GM19395 (cell line): ENCODE measurements at regions not wholly inside any gene's neighbourhood (a gene's known extent, or its start where the extent isn't known, plus 50 kb on each side); places are given as distances from the start of the nearest gene placed in this dataset.
"Not testable (repeated sequence)": the region's sequence is repeated elsewhere in the genome, so short reads cannot be mapped to it uniquely, and the experiment has no call there.

Source experiments
- ATAC-seq: cut with Tn5 transposase; IDR thresholded peaks from one replicate; pipeline ENCODE4 v1.9.1; 2021; ENCODE audit warnings: mild to moderate bottlenecking, moderate library complexity; ENCODE audit not compliant: unreplicated experiment

DNA sequence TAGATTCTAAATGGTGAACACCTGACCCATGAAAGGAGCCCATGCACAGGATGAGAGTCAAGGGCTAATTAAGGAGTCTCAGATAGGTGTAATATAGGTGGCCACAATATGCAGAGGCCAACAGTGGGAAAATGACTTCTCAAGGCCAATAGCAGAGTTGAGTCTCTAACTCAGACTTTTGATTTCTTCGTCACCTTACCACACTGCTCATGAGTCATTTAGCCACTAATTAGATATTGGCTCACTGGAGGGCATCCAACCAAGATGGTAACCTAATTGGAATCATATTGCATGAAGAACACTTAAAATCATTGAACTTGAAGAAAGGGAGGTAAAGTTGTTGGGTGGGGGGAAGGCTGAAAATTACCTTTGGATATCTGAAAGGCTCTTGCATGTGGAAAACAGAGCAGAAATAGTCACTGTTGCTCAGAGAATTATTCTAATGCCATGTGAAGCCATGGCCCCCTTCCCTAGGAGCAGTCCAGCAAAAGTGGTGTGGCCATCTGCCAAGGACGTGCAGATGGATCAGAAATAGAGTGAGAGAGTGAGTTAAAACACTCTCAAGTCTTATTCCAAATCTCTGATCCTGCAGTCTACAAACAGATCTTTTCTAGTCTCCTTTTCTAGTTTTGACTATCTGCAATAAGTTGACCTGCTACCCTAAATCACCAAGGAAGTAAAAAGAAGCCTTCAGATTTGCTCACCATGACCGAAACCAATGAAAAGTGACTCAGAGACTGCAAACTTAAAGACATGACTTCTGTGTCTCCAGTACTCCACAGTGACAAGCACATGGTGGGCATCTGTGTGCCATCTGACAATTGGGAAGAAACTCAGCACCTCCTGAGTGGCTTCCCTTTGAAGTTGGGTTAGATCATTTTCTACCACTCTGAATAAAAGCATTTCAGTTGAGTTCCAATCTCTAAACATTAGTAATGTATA, 93.9 kb upstream of the C1QTNF7 start:
- no peak for ATAC-seq

DNA sequence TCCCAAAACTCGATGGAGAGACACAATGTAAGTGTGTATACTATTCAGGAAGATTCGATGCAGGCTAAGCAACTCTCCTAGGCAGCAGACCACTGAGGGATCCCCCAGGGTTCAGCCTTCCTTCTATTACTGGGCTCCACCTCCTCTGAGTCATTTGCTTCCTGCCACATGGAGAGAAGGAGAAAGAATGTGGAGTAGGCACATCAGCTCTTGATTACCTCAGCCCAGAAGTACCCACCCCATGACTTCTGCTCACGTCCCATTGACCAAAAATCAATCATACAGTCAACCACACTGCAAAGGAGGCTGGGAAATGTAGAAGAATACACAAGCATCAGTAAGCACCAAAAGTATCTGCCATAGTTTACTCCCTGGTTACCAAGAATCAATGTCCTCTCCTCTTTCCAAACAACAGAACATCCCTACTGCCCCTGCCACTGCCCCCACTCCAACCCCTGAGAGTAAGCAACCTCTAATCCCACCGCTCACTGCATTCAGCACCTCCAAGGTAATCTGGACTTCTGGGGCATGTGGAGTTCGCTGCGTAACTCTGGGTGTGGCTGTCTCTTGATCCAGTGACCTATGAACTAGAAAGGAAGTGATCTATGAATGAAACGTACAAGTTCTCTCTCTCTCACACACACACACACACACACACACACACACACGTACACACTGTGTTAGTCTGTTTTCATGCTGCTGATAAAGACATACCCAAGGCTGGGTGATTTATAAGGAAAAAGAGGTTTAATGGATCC, 91.2 kb upstream of the C1QTNF7 start:
- no peak for ATAC-seq

DNA sequence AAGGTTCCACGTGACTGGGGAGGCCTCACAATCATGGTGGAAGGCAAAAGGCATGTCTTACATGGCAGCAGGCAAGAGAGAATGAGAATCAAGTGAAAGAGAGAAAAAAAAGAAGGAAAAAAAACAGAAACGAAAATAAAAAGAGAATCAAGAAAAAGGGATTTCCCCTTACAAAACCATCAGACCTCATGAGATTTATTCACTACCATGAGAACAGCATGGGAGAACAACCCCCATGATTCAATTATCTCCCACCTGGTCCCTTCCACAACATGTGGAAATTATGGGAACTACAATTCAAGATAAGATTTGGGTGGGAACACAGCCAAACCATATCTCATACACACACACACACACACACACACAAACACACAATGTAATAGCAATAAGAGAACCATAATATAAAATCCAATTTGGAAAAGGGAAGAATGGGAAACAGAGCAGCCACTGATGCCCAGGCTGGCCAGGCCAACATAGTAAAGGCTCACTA, 90.6 kb upstream of the C1QTNF7 start:
- ATAC-seq, result not testable (repeated sequence)

DNA sequence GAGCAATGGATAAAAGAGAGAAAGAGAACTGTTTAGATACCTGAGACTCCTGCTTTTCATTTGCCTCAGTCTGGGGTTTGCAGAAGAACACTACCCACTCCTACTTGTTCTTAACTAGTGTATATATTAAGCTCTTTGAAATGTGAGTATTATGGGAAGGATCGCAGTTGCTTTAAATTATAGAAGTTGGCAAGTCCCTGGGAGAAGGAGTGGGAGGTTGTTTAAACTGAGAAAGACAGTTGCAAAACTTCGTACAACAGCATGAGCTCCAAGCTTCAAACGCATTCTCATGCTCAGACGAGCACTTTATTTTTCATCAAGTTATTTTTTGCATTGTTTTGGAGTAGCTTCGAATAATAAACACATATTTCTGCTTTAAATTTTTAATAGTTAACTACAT, 88.1 kb upstream of the C1QTNF7 start:
- no peak for ATAC-seq

DNA sequence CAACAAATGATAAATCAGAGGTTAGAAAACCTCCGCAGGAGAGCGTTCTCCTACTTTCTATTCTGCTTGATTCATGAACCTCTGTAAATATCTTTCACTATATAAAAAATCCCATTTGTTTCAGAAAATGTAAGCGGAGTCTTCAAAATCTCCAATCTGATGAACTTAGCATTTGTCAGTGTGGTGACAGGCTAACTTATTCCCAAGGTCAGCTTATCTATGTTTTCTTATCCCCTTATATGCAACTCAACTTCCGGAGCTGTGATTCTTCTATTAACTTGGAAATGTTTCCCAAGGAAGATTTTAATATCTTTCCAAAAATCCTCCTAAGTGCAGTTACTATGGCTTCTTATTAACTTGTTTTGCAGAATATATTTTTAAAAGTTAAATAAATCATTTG, 87.5 kb upstream of the C1QTNF7 start:
- ATAC-seq, result no peak

DNA sequence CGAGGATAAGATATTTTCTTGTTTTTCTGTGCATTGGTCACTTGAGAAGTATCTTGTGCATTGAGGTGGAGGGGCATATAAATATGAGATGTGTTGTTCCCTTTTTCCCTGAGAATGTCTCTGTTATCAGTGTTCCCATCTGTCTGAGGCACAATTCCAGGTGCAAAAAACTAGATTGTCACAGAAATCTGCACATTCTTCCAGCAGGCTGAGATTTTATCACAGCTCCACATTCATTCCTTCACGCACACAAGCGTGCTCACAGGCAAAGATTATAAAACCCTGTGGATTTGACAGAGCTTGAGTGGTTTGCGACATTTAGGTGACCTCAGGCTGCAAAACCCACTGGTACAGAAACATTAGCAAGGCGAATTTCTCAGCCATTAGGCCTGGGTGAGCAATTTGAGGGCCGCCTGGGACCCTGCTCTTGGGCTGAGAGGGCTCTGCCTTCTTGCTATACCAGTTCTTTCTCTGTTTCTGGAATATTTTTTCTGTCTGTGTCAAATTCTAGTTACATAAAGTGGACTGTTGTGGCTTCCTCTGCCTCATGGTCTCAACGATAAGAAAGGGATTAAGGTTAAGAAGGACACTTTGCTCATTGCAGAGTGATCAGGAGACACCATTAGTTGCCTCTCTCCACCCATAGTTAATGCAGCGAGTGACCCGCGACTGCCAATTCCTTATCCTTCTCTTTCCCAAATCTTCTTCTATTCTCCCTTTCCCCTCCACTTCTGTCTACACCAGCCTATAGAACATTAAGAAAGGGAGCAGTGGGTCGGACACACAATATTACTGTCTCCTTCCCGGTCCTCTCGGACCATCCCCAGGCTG, 86.7 kb upstream of the C1QTNF7 start:
- no peak for ATAC-seq

DNA sequence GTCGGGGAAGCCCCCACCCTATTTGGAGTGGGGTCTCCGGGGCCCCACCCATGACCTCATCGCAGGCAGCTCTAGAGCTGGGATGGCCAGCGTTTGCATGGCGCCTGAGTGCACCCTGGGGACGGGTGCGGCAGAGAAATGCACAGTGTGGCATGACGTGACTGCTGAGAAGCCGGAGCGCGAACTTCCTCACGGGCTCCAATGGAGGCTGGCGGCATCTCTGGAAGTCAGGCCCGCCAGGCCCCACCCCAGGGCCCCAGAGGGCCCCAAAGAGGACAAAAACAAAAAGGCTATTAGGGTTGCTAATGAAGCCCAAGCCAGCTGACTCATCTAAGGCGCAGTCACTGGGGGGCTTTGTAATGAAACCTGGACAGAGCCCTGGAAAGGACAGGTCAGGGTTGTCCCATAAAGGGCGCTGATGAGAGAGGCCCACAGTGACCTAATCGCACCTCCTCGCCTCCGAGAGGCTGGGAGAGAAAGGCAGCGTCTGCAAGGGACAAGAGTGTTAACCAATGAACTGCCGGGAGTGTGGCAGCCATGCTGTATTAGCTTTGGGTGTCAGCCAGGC, 86.0 kb upstream of the C1QTNF7 start:
- ATAC-seq, result no peak

DNA sequence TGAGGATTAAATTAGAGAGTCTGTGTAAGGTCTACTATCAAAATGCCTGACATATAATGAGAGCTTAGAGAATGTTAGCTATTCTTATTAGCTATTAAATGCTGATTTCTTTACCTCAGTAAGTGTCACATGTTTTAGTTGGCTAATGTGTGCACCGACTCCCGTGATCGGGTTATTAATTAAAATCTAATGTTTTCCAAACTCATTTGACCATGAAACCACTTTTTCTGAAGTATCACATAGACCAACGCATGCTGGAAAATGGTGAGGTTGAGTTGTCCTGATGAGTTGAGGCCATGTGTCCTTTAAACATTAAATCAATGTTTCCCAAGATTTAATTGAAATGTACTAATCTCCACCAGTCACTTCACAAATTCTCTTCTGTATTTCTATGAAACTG, 84.8 kb upstream of the C1QTNF7 start:
- no peak for ATAC-seq

DNA sequence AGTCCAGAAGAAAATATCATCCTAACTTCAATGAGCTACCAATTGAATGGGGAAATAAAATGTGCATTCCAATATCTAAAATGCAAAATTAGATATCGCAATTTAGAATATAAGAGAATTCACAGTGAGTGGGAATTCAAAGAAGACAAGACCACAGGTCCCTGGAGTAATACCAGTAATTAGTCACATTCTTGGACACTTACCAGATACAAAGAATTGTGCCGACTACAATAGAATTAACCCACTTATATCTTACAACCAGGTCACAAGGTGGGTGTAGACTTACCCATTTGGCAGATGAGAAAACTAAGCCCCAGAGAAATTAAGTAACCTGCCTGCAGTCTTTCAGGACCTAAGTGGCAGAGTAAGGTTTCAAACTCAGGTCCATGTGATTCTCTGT, 84.3 kb upstream of the C1QTNF7 start:
- no peak for ATAC-seq

DNA sequence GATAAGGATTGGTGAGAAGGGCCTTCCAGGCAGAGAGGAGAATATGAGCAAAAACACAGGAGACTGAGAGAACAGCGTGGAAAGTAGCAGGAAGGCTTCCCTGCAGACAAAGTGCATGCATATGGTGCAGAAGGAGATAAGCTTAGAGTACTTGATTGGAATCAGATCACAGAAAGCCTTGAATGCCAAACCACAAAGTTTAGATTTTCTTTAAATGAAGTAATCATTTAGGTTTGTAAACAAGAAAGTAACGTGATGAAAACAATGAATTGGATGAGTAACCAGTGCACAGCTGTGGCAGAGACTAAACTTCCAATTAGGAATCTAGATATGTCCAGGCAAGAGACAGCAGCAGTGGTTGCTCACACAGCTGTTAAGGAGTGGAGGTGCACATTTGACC, 83.8 kb upstream of the C1QTNF7 start:
- no peak for ATAC-seq

DNA sequence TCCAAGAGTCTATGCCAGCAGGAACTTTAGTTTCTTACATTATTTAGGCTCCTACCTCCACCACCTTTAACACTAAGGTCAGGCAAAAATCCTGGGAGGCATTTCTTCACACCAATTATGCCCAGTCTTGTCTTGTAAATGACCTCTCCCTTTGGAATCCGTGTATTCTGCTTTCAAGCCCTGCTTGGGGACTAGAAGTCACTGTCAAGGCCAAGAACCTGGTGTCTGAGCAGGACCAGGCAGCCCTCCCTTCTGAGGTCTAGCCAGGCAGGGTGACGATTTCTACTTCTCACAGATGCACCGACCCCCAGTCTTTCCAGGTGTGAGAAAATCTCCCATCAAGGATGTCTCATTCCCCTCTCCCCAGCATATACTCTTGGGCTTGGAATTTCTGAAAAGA, 82.7 kb upstream of the C1QTNF7 start:
- ATAC-seq, result no peak

DNA sequence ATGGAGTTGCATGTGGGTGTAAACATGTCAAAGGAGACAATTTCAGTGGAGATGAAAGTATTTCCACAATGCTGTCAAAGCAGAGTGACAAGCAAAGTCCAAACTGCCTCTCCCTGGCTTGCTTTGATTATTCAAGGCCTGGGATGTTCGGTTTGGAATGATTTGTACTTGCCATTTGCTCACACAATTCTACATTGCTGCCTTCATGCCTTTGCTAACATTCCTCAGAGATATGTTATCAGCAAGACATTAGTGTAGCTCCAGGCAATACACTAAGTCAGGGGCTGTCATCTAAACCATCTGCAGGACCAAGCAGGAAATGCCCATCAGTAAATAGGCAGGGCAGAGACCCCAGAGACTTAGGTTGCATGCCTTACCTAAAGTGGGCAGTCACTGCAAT, 79.6 kb upstream of the C1QTNF7 start:
- ATAC-seq, result no peak

DNA sequence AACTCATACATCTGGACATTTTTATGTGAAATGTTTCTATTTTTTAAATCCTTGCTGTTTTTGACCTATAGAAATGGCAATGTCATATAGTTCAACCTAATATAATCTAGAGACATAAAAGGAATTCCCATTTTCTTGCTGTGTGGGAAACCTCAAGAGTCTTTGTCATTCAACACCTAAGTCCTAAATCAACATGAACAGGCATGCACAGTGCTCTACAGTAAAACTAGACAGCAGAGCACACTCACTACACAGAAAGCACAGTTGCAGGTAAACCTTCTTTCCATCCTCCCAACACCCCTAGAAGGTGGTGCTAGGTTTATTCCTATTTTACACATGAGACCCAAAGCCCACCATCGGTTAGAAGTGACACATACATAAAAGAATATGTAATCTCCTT, 79.1 kb upstream of the C1QTNF7 start:
- no peak for ATAC-seq

DNA sequence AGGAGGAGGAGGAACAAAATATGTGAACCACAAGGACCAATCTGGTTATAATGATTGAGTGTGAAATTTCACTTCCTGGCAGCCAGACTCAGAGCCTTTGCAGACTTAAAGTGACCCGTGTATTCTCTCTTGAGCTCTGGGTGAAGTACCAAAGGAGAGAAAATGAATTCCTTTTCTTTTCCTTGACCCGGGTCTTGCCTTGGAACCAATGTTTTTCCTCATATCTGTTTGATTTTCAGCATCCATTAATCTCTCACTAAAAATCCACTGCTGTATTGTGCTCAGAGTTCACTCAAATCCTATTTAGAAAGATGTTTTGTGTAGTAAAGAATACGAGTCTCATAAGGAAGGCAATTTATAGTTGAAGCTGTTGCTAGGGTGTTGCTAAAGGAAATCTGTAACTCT, 78.3 kb upstream of the C1QTNF7 start:
- no peak for ATAC-seq

DNA sequence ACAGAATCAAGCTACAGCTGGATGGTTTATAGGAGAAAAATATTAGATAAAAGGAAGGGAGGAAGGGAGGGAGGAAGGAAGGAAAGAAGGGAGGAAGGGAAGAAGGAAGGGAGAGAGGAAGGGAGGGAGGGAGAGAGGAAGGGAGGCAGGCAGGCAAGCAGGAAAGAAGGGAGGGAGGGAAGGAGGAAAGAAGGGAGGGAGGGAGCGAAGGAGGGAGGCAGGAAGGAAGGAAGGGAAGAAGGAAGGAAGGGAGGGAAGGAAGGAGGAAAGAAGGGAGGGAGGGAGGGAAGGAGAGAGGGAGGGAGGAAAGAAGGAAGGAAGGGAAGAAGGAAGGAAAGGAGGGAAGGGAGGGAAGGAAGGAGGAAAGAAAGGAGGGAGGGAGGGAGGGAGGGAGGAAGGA, 77.9 kb upstream of the C1QTNF7 start:
- ATAC-seq, result no peak

DNA sequence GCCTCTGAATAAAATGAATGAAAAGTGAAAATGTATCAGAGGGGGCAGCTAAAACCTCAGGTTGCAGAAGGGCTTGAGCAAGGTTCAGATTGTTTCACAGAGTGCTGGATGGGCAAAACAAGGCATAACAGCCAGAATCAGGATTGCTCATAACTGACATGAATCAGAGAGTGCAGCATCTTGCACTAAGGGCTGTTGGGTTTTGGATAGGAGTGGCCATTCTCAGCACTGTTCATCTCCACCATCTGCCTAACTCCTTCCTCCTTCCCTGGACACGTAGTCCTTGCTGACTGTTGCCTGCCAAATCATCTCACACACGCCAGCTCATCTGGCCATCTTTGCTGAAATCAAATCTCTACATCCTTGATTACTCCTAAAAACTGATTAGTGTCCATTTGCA, 75.3 kb upstream of the C1QTNF7 start:
- ATAC-seq, result no peak

DNA sequence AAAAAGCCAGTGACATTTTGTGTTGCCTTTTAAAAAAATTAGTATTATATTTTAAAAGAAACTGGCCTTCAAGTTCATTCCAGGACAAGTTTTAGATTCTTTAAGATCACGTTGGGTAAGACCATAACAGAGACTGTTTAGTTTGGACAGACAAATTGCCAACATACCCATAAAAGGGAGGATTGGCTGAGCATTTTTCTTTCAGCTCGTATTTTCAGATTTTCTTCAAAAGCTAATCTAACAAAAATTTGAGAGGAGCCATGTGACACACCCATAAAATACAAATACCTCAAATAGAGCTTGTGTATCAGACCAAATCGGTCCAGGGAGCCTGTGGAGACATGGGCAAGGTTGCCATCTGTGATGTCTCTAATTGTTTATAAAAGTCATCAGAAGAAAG, 74.6 kb upstream of the C1QTNF7 start:
- ATAC-seq, result no peak

DNA sequence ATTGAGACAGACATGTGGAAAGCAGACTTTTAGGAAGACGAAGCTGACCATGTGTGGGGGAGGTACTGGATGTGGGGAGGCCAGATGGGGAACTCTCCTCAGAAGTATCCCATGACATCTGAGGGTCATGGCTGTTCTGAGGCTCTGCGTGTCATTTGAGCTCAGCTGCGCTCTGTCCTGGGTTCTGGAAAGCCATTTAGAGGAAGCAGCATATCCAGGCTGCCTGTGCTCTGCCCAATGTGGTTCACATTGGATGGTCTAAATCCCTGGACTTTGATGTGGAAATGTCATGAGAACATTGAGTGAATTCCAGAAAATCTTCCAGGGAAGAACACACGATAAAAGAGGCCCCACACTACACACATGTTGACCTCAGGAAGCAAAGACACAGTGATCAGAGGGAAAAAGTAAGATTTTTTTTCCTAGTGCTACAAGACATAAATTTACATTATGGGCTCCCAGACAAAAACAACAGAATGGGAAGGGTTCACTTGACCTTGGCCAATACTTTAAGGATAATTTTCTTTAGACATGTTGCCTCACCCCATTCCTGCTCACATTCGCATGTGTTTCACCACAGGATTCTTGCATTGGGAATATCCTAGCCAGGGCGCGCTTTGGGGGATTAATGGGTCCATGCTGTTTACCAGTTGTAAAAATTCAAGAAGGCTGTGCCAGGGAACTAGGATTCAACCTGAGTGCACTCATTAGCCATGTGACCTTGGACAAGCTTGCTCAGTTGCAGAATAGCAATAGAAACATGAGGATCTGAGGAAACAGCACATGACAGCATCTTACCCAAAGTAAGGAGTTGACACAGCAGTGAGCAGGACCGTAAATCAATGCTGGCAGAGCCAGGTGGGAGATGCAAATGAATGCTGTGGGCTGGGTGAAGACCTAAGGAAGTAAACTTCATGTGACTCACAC, 73.2 kb upstream of the C1QTNF7 start:
- ATAC-seq, result no peak

DNA sequence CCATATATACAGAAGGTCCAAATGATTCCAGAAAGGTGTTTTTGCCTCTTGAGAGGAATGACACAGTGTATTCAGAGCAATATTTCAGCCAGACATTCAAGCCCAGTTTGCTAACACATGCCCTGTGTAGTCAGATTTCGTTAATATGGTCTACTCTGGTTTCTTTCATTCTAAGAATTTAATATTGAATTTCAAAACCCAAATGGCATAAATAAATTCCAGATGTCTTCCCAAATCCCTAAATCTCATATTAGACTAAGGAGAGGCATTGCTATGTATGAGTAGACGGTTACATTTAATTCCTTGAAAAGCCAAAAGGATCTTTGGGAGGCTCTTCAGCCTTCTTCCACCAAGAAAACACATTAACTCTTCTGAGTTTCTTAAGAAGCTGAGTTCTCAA, 66.3 kb upstream of the C1QTNF7 start:
- no peak for ATAC-seq

DNA sequence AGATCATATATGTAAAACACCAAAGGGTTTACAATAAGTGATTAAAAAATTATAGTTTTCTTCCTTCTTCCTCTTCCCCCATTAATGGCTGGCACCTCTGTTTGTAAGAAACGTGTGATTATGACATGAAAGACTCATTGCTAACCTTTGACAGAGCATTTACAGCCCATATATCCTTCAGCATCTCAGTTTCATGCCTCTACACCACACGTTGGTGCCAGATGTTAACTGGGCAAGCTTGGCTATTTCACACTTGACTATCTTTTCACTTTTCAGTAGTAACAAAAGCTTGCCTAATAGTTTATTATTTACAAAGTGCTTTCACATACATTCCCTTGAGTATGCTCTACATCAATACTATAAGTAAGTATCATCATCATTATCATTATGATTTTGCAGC, 65.3 kb upstream of the C1QTNF7 start:
- no peak for ATAC-seq
